SIG-M5 treated with dmso at 0.1 percent for 504 hours (cell line): ENCODE measurements at regions not wholly inside any gene's neighbourhood (a gene's known extent, or its start where the extent isn't known, plus 50 kb on each side); places are given as distances from the start of the nearest gene placed in this dataset.

ENCODE experiments used
- DNase-seq: peaks from one replicate; lab custom pipeline; 2025; ENCODE audit not compliant: unreplicated experiment; lab: John Stamatoyannopoulos, UW

DNA sequence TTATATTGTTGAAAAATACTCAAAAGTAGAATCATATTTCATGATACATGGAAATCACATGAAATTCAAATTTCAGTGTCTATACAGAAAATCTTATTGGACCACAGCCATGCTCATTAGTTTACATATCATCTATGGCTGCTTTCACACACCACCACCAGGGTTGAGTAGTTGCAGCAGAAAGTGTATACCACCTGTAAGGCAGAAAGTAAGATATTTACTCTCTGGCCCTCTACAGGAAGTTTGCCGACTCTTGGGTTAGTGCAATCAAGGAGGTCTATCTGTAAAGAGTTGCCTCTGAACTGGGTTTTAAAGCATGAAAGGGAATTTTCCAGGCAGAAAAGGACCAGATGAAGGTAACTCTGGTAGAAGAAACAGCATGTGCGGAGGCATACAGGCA is 432.3 kb downstream of the DHX35 start:
- DNase-seq, result no peak

DNA sequence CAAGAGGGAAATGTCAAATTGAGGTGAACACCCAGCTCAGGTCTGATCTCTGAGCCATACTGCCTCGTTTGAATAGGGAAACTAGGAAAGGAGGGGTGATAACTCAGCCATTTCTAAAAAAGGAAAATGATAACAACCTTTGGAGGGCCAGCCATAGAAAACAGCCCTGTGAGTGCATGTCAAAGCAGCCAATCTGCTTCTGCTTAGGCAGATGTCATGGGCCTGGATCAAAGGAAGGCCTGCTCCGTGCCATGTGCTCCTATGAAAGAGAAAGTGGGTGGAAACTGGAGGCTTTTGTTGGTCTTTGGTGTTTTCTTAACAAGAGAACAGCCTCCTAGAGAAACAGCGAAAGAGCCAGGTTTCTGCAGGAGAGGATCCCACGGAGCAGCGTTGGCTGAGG is 428.0 kb downstream of the DHX35 start:
- no peak for DNase-seq

DNA sequence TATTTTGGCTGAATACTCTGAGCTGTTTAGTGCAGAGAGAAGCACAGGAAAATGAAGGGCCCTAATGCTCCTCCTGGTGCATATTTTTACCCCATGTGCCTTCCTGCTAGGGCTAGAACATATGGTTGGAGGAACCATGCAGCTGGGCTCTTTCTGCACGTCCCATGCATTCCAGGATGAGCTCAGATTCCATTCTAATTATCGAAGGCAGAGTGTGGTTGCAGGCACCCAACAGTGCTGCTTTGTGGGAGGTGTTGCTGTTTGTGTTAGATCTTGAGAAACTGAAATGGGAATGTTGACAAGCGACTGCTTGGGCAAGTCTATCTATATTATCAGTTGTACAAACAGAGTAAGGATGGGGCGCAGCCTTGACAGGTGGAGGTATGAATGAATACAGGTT is 419.5 kb downstream of the DHX35 start:
- DNase-seq, result no peak

DNA sequence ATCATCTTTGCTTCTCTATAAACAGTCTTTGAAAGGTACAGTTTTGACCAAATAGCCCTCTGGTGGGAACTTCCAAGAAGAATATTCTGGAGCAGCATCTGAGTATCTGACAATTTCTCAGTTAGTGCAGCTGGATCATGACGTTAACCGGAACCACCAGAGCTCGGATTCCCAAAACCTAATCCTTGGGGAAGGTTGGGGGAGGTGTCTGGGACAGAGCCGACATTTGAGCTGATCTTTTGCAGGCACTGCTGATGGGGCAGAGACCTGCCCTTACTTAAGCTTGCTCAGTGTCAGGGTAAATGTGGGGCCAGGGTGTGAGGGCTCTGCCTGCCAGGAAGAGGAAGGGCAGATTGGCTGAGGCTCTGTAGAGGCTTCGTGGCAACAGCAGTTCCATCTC is 416.6 kb downstream of the DHX35 start:
- DNase-seq, result no peak

DNA sequence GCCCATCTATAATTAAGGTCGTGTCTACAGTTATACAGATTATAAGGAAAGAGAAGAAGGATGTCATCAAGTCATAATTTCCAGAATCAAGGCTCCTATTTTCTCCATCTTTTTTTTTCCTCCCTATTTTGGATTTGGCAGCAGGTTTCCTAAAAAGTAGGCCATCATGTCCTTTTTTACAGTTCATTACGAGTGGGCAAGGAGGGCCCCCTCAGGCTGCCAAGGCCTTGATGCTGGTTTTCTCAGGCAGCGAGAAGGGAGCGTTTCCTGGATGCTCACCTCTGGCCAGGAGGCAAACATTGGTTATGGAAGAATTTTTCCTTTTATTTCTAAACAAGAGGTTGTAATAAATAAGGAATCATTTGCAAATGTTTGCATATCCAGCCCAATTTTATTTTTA is 414.6 kb downstream of the DHX35 start:
- DNase-seq, result no peak

DNA sequence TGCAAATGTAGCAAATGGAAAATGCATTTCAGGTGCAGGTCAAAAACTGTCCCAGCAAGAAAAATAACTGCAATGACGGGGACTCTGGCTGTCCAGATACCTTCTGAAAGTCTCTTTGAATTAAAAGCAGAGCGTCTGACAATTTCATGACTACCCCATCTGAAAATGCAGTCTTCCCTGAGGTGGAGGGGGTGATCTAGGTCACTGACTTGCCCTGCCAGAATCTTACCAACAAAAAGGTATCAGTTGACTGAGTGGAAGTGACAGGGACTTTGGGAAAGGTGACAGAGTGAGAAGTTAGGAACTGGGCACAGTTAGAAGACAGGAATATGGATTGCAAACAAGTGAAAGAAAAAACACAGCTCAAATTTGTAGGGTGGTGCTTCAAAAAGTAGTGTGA is 402.2 kb downstream of the DHX35 start:
- DNase-seq, result no peak

DNA sequence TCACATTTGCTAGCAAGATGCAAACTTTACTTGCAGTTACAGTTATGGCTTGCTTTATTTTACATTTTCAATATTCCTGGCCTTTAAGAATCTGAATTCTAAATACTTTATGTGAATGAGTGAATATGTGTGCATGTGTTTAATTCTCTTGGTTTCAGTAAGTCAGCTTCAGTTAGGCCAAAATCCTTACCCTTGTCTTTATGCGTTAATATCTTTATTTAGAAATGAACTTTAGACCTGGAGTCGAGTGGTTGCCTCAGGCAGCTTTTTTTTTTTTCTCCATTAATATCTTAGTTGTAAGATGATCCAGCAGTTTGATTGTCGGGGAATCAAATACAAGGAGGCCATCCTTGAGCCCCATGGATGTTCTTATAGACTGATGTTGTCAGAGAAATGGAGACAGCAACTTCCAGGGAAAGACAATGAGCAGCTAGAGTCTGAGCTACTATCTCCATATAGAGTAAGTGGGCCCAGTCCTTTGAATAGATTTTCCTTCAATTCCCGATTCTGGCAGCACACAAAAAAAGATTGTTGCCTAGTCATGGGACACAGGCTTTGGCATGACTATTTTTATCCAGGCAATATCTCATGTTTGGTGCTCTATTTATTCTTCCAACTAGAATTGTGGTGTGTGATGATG is 398.0 kb downstream of the DHX35 start:
- no peak for DNase-seq

DNA sequence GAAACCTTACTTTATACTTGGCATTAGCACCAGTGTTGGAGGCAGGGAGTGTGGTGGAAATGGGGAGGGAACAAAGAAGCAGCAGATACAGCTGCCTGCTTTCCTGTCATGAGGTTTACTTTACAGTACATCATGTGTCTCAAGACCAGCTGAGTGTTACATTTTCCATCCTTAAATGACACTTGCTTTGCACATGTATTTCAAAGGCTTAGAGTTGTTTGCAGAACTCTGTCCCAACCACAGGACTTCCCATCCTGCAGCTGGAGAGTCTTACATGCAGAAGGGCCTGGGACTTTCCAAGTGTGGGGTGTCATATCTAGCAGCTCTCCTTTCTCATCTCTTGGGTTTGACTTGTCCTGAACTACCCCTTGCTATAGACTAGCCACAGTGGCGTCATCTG is 395.9 kb downstream of the DHX35 start:
- DNase-seq, result no peak

DNA sequence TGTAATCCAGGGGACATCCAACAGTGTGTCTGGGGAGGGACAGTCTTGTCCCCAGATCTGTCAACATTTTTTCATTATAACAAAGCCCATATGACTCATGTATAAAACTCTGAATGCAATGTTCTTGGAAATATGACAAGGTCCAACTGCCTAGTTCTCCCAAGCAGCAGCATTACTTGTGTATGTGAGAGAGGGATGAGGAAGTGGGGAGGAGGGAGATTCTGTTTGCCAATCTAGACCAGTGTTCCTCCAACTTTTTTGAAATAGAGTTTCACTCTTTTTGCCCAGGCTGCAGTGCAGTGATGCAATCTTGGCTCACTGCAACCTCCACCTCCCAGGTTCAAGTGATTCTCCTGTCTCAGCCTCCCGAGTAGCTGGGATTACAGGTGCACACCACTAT is 394.8 kb downstream of the DHX35 start:
- no peak for DNase-seq

DNA sequence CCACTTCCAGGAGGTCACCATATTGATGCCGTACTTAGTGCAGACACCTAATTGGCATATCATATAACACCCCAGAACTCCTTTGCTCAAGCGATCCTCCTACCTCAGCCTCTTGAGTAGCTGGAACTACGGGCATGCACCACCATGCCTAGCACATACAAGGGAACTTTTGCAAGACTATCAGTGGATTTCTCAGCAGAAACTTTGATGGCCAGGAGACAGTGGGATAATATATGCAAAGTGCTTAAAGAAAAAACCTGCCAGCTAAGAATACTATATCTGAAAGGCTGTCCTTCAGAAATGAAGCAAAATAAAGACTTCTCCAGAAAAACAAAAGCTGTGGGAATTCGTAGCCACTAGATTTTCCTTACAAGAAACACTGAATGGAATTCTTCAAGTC is 387.1 kb downstream of the DHX35 start:
- no peak for DNase-seq

DNA sequence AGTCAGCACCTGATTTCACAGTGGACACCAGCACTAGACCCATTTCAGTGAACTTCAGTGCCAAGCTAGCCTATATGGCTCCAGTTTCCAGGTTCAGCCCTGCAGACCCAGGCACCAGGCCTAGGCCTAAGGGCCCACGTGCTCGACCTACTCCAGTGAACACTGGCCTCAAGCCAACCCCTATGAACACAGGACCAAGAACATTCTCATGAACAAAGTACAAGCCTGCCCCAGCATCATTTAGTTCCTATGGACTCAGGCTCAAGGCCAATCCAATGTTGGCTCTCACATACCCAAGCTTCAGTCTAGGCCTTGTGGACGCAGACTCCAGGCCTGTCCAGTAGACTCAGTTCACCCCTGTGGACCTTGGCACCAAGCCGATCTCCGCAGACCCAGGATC is 385.5 kb downstream of the DHX35 start:
- DNase-seq, result no peak

DNA sequence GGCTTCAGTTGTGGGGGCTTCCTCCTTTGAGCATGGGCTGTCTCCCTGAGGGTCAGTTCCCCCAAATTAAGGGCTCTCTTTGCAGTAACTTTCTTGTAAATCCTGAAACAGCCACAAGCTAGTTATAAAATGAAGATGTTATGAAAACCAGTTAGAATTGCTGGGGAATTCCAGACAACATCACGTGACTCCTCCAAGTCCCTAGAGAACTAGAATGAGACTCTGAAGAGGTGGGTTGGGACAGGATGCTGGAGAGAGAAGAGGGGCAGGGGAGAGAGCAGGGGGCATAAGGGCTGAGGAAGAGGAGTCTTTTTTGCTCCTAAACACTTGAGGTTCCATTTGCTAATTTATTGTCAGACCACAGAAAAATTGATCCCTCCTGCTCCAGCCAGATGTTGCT is 380.3 kb downstream of the DHX35 start:
- no peak for DNase-seq

DNA sequence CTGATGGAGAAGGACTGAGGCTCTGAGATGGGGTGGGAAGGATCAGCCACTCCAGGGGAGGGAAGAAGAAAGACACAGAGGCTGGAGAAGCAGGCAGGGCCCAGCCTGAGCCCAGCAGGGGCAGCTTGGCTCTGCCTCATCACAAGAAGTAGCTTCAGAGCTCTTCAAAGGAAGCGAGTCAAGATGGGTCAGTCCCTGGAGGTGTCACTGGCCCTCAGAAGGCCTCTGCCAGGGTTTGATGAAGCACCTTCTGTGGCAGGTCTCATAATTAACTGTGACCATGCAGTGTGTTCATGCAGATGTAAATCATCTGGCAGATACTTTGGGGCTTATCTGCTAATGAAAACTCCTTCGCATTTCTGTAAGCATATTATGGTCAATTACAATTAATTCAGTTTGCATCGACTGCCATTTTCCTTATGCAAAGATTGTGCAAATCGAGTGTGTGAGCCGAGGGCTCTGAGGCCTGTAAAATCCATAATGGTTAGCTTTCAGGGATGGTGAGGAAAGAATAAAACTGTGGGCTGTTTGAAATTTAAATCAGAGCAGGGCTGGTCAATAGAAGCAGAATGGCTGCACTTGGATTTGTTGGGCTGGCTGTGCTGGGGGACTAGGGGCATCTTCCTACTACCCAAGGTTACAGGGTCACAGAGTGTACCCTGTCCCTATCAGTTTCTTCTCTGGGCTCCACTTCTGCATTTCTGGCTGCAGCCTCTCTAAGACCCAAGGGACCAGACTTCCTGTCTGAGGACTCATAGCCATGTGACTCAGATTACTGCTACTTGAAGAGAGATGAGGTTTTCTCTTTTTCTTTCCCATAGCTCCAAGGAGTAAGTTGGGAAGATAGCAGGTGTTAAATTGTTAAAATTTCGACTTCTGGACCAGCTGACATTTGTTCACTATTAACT is 376.6 kb downstream of the DHX35 start:
- no peak for DNase-seq

DNA sequence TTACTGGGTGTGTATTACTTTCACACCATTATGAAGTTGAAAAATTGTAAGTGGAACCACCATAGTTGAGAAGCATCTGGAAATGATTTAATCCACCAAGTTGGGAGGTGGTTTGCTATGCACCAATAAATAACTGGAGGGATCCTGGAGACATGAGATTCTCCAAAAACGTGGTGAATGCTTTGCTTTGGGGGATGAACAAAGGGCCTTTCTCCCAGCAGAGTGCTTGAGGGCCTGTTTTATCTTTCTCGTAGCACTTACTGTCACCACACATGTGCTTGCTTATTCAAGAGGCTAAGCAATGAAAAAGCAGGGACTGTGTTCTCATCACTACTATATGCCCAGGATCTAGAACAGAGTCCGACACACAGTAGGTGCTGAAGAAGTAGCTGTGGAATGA is 371.1 kb downstream of the DHX35 start:
- no peak for DNase-seq

DNA sequence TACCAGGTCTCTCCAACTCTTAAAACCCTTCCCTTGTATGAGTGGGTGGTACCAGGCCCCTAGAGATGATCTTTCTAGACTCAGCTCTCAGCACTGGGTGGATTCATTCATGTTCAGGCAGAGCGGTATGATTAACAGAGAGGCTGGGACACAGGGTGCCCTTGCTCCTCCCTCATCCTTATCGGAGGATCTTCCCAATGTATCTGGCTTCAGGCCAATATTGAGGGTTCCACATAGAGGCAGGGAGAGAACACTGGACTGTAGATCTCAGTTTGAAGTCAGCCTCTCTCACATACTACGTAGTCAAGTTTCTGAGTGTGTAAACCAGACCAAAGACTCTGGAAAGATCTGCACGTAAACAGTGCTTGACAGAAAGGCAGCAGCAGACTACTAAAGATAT is 366.2 kb downstream of the DHX35 start:
- no peak for DNase-seq

DNA sequence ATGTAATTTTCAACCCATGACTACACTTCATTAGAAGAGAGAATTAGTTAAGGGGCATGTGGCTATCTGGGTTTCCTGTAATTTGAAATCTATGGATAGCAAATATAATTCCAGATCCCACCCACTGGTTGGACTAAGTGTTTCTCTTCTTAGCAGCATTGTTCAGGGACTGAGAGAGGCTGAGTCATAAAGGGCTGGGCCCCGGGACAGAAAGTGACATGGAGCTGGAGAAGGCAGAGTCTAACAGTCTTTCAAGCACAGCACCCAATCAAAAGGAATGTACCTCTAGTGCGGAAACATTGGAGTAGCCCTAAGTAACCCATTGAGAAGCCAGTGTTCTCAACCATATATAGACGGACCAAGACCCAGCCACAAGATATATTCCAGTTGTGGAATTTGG is 363.9 kb downstream of the DHX35 start:
- no peak for DNase-seq

DNA sequence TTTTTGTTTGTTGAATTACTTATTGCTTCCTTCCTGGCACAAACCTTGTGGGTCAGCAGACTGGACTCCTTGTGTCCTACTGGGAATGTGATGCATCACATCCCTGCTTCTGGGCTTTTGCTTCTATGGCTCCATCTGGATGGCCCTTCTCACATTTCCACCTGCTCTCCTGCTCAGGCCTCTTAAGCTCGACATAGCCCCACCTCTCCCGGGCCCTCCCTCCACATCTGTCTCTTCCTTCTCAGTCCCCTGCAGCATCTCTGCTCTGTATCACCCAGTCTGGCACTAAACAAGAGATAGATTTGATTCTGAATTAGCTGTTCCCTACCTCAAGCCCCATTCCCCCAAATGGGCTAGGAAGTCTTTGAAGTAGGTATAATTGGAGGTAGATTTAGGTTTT is 356.8 kb downstream of the DHX35 start:
- DNase-seq, result no peak

DNA sequence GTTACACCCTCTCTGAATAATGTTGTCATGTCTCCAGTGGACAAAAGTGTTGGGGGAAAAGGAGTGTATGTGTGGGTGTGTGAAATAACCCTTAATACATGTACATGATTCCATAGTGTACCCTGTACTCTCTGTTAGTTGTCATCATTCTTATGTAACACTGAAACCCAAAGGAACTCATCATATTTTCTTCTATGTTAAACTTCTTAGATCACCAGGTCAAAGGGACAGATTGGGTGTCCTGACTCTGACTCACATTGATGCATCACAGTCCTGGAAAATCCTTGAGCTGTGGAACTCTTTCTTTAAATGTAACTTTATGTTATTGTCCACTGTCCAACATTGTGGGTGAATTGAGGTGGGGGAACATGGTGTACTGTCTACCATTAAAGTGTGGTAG is 350.5 kb downstream of the DHX35 start:
- no peak for DNase-seq

DNA sequence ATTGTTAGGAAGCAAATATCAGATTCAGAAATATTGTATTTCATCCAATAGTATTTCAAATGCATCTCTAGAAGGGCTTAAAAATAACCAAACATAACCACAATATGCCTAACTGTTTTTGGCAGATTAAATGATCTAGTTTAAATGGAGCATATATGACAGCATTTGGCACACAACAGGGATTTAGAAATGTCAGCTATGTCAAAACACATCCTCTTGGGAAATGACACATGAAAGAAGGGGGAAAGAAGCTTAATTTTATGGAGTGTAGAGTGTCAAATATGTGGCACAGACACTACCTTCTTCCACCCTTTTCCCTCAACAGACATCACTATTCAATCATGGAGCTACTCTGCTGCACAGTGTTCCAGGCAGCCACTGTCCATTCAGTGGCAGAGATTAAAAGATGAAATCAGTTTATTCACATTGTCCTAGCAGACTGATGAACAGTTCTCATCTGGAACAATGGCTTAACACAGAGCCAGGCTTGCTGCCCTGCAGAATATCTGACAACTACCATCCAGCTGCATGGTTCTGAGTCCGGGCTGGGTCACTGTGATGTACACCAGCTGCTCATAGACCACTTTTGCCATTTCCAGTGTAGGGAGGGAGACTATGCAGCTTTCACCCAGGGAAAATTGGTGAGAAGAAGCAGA is 349.8 kb downstream of the DHX35 start:
- DNase-seq, result no peak

DNA sequence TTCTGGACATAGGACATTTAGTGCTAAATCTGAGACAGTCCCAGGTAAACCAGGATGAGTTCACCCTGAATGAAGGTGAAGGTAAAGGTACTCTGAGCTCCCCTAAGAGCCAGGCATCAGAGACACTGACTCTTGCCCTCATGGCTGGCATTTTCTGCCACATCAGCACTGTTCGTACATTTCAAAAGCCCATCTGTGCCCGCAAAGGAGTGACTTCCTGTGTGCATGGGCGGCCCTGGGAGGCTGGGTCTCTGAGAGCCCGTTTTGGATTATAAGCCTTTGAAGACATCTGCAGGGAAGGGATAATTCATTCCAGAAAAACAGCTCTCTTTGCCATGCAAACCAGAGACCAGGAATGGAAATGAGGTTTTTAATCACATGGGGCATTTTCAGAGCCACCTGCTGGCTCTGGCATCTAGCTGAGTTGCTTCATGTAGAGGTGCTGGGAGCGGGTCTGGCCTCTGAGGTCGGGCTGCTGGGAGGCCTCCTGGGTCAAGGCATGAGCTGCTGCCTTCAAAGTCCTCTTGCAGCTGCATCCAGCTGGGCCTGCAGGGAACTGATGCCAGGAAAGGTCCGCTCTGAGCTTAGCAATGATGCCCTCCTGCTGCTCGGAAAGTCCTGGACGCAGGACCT is 348.3 kb downstream of the DHX35 start:
- DNase-seq, result no peak

DNA sequence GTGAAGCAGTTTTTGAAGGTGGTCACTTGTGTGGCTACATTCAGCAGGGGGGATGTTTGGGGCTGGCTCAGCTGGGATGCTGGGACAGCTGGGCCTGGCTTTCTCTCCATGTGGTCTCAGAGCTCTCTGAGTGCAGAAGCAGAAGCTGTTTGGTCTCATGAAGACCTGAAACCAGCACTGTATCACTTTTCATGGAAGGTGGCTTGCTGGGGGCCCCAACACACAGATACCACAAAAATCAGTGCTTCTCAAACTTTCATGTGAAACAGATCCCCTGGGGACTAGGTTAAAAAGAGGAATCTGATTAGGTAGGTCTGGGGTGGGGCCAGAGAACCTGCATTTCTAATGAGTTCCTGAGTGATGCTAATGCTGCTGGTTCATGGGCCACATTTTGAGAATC is 347.3 kb downstream of the DHX35 start:
- DNase-seq, result no peak

DNA sequence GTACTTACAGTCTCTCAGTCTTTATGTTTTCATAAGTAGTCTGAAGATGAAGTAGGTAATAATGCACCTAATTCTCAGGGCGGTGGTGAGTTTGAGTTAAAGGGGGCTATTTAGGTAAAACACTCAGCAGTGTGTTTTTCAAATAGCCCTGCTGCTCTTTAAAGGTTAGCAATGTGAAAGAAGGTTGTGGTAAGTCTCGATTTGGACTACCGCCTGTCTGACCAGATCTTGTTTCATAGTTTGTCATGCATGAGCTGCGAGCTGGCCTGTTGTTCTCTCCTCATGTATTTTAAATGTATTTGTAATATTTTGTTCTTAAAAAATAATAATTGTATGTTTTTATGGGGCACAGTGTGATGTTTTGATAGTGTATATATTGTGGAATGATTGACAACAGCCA is 340.2 kb downstream of the DHX35 start:
- DNase-seq, result no peak
